T-cell (primary cell): ENCODE measurements at regions not wholly inside any gene's neighbourhood (a gene's known extent, or its start where the extent isn't known, plus 50 kb on each side); places are given as distances from the start of the nearest gene placed in this dataset.

ENCODE experiments used
- ATAC-seq, 4 experiments: fragments of 200-7000 bp in 3 of 4; fragments of 150-1000 bp in 1 of 4; cut with Tn5 transposase; replicated peaks in 1 of 4; 1 replicate in 3 of 4; 2 replicates in 1 of 4; pipeline ENCODE4 v1.10.0; 2021; ENCODE audit warnings: moderate library complexity in 3 of 4, mild to moderate bottlenecking in 2 of 4, moderate number of reproducible peaks in 1 of 4
- CTCF ChIA-PET, 2 donors: fragments of 300-600 bp; sonication (Branson Sonifier 250); formaldehyde crosslinking; loops; one replicate each; lab custom pipeline; 2022; ENCODE audit warnings: antibody characterized with exemption in 2 of 2; lab: Charles Lee
- POLR2A ChIA-PET, 2 donors: fragments of 300-600 bp; sonication (Branson Sonifier 250); formaldehyde crosslinking; loops; one replicate each; lab custom pipeline; 2022; ENCODE audit warnings: antibody characterized with exemption in 2 of 2; lab: Charles Lee
- DNase-seq, 35 experiments: peaks; one replicate each; pipeline versions ENCODE4 v3.0.0 to v3.0.0-alpha.2; 2013 to 2023
- H3K27ac ChIP-seq: one replicate; pipeline ENCODE4 v1.5.1; 2013; ENCODE audit warnings: low read length
- H3K27me3 ChIP-seq, 2 experiments: replicated peaks in 1 of 2; 1 replicate in 1 of 2; 2 replicates in 1 of 2; pipeline versions ENCODE4 v1.6.1 to v1.7.0; 2013; ENCODE audit warnings: low read length in 1 of 2, mixed read lengths in 1 of 2; ENCODE audit not compliant: control insufficient read depth in 2 of 2, insufficient read depth in 2 of 2; ENCODE audit errors: extremely low read depth in 1 of 2
- H3K36me3 ChIP-seq, 2 donors: 1 replicate in 1 of 2; 2 replicates in 1 of 2; pipeline versions ENCODE4 v1.6.1 to v1.7.0; 2013; ENCODE audit warnings: low read length in 1 of 2; ENCODE audit not compliant: control insufficient read depth in 2 of 2, insufficient read depth in 1 of 2; ENCODE audit errors: extremely low read depth in 1 of 2
- H3K4me1 ChIP-seq, 2 experiments: 1 replicate in 1 of 2; 2 replicates in 1 of 2; pipeline versions ENCODE4 v1.6.1 to v1.7.0; 2013; ENCODE audit warnings: low read length in 2 of 2, mixed read lengths in 1 of 2; ENCODE audit not compliant: insufficient read depth in 2 of 2, control insufficient read depth in 1 of 2; ENCODE audit errors: extremely low read depth in 1 of 2
- H3K4me3 ChIP-seq, 2 donors: 1 replicate in 1 of 2; 2 replicates in 1 of 2; pipeline versions ENCODE4 v1.5.1 to v1.7.0; 2013; ENCODE audit warnings: mild to moderate bottlenecking in 2 of 2, low read length in 1 of 2, moderate library complexity in 1 of 2; ENCODE audit not compliant: control insufficient read depth in 1 of 2; ENCODE audit errors: extremely low read depth in 1 of 2
- H3K9me3 ChIP-seq: 2 replicates; pipeline ENCODE4 v1.7.0; 2013
- H3K27ac Mint-ChIP-seq, 2 donors: one replicate each; pipeline ENCODE4 v1.8.0; 2020 to 2021; ENCODE audit warnings: mild to moderate bottlenecking in 2 of 2, mixed read lengths in 2 of 2
- H3K27me3 Mint-ChIP-seq, 2 donors: one replicate each; pipeline ENCODE4 v1.8.0; 2021 to 2022; ENCODE audit warnings: mixed read lengths in 2 of 2
- H3K36me3 Mint-ChIP-seq: one replicate; pipeline ENCODE4 v1.8.0; 2021; ENCODE audit warnings: mixed read lengths
- H3K4me1 Mint-ChIP-seq, 3 donors: one replicate each; pipeline ENCODE4 v1.8.0; 2020 to 2022; ENCODE audit warnings: mixed read lengths in 3 of 3, mild to moderate bottlenecking in 1 of 3
- H3K4me3 Mint-ChIP-seq, 3 donors: one replicate each; pipeline ENCODE4 v1.8.0; 2020 to 2022; ENCODE audit warnings: mild to moderate bottlenecking in 3 of 3, mixed read lengths in 3 of 3, moderate library complexity in 3 of 3
- H3K9me3 Mint-ChIP-seq, 3 donors: one replicate each; pipeline ENCODE4 v1.8.0; 2020 to 2022; ENCODE audit warnings: mixed read lengths in 3 of 3
- WGBS: methylation state at CpG from one replicate; pipeline ENCODE4 v1.1.5; 2013; ENCODE audit warnings: missing lambda C conversion rate; ENCODE audit not compliant: insufficient coverage; 5-methylcytosine and 5-hydroxymethylcytosine counted together

GRCh38 chrX:91137883-91138282 lies 296.8 kb upstream of the PABPC5 start:
- DNase-seq: no peak
- no peaks in the 10 kb centered on the region for H3K36me3 Mint-ChIP-seq
- H3K9me3 Mint-ChIP-seq: peaks cover 0 to 4% (median 2%) of the 10 kb centered on the region in 3 donors
- ChIA-PET POLR2A (no interaction called here), CTCF (no interaction called here)
- Histone ChIP-seq H3K9me3 (no peaks in the 10 kb centered on the region), H3K4me1 (no peaks in the 10 kb centered on the region), H3K27ac (no peak overlapping the region), H3K27me3 (no peaks in the 10 kb centered on the region), H3K4me3 (no peak overlapping the region), H3K36me3 (no peaks in the 10 kb centered on the region)
- no peak overlapping the region for H3K4me3 Mint-ChIP-seq
- WGBS: no CpG with 5 or more reads among the region's 4 CpGs
- no peak overlapping the region for H3K27ac Mint-ChIP-seq
- peaks cover 0 to 4% of the 10 kb centered on the region in 2 donors for H3K27me3 Mint-ChIP-seq
- no peaks in the 10 kb centered on the region for H3K4me1 Mint-ChIP-seq
- ATAC-seq: no peak
